OCI-LY7 (cell line): ENCODE measurements at regions not wholly inside any gene's neighbourhood (a gene's known extent, or its start where the extent isn't known, plus 50 kb on each side); places are given as distances from the start of the nearest gene placed in this dataset.
"Not testable (repeated sequence)": the region's sequence is repeated elsewhere in the genome, so short reads cannot be mapped to it uniquely, and the experiment has no call there.

Experiments
- EZH2phosphoT487 ChIP-seq: fragments of 200-600 bp; sonication (generic); IDR thresholded peaks from 2 replicates; pipeline ENCODE4 v1.6.1; 2018; ENCODE audit warnings: low read depth, borderline replicate concordance, mild to moderate bottlenecking, mixed run types, antibody characterized with exemption, low read length, moderate library complexity, mixed read lengths
- TF ChIP-seq, protein P1 (sequence below): fragments of 200-600 bp; sonication (generic); conservative IDR thresholded peaks from 2 replicates; pipeline ENCODE4 v1.5.1; 2014; ENCODE audit warnings: mild to moderate bottlenecking, antibody characterized with exemption, low read length, moderate library complexity, mixed read lengths

DNA sequence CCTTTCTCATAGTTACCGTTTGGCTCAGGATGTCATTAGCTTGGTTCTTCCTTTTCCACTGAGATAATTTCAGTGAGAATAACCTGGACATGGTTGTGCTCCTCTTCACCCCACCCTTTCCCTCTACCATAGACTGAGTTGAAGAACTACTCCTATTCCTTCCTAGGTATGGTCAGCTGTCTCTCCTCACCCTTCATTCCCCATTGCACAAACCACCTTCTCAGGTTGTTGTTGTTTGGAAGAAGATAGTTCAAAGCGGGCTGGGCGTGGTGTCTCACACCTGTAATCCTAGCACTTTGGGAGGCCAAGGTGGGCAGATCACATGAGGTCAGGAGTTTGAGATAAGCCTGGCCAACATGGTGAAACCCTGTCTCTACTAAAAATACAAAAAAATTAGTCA lies 168.0 kb upstream of the TBL1XR1 start:
- TF ChIP-seq, protein P1, sequence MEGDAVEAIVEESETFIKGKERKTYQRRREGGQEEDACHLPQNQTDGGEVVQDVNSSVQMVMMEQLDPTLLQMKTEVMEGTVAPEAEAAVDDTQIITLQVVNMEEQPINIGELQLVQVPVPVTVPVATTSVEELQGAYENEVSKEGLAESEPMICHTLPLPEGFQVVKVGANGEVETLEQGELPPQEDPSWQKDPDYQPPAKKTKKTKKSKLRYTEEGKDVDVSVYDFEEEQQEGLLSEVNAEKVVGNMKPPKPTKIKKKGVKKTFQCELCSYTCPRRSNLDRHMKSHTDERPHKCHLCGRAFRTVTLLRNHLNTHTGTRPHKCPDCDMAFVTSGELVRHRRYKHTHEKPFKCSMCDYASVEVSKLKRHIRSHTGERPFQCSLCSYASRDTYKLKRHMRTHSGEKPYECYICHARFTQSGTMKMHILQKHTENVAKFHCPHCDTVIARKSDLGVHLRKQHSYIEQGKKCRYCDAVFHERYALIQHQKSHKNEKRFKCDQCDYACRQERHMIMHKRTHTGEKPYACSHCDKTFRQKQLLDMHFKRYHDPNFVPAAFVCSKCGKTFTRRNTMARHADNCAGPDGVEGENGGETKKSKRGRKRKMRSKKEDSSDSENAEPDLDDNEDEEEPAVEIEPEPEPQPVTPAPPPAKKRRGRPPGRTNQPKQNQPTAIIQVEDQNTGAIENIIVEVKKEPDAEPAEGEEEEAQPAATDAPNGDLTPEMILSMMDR, result not testable (repeated sequence)
- TF ChIP-seq EZH2phosphoT487, result not testable (repeated sequence)
